HL-60 (cell line): ENCODE measurements at regions not wholly inside any gene's neighbourhood (a gene's known extent, or its start where the extent isn't known, plus 50 kb on each side); places are given as distances from the start of the nearest gene placed in this dataset.
"Not testable (repeated sequence)": the region's sequence is repeated elsewhere in the genome, so short reads cannot be mapped to it uniquely, and the experiment has no call there.

Source experiments
- DNase-seq, 2 experiments: peaks; one replicate each; pipeline ENCODE4 v3.0.0-alpha.2; 2010 to 2020; ENCODE audit warnings: low read depth in 1 of 2, low spot score in 1 of 2
- H3K27ac ChIP-seq: fragments of 250-450 bp; sonication (Bioruptor Pico); replicated peaks from 2 replicates; pipeline ENCODE4 v1.5.1; 2020; ENCODE audit warnings: mild to moderate bottlenecking, moderate library complexity
- H3K27me3 ChIP-seq: fragments of 250-450 bp; sonication (Bioruptor Pico); 2 replicates; pipeline ENCODE4 v1.5.1; 2021; ENCODE audit warnings: mild to moderate bottlenecking, moderate library complexity; ENCODE audit not compliant: insufficient read depth, poor library complexity, severe bottlenecking
- H3K4me3 ChIP-seq: replicated peaks from 2 replicates; pipeline ENCODE4 v1.5.1; 2011; ENCODE audit warnings: mild to moderate bottlenecking, control low read depth, low read length; ENCODE audit not compliant: insufficient read depth
- CTCF ChIP-seq: IDR thresholded peaks from one replicate; pipeline ENCODE4 v1.5.1; 2011; ENCODE audit warnings: low read length, control low read depth, inconsistent platforms; ENCODE audit not compliant: insufficient read depth
- GABPA ChIP-seq: IDR thresholded peaks from 2 replicates; pipeline ENCODE4 v1.6.1; 2012; ENCODE audit warnings: low read depth
- POLR2AphosphoS5 ChIP-seq: IDR thresholded peaks from 2 replicates; pipeline ENCODE4 v1.6.1; 2012; ENCODE audit warnings: low read depth
- REST ChIP-seq: IDR thresholded peaks from 2 replicates; pipeline ENCODE4 v1.6.1; 2012; ENCODE audit warnings: low read depth; ENCODE audit not compliant: insufficient replicate concordance
- SPI1 ChIP-seq: IDR thresholded peaks from 2 replicates; pipeline ENCODE4 v1.6.1; 2012; ENCODE audit warnings: low read depth, mild to moderate bottlenecking, borderline replicate concordance

- Histone ChIP-seq H3K27me3 (no peaks in the 10 kb centered on the region), H3K4me3 (no peak overlapping the region), H3K27ac (no peak overlapping the region)
- TF ChIP-seq REST (no peak), CTCF (no peak), GABPA (no peak), POLR2AphosphoS5 (no peak), SPI1 (no peak)
- no peak for DNase-seq
Measured at GRCh38 chr4:129264008-129264657, 168.2 kb downstream of the C4orf33 start.

- no peak for DNase-seq
- Histone ChIP-seq H3K27me3 (no peaks in the 10 kb centered on the region), H3K27ac (no peak overlapping the region), H3K4me3 (no peak overlapping the region)
- TF ChIP-seq CTCF, result no peak
Measured at GRCh38 chr4:129278868-129279267, 182.9 kb downstream of the C4orf33 start.

DNA sequence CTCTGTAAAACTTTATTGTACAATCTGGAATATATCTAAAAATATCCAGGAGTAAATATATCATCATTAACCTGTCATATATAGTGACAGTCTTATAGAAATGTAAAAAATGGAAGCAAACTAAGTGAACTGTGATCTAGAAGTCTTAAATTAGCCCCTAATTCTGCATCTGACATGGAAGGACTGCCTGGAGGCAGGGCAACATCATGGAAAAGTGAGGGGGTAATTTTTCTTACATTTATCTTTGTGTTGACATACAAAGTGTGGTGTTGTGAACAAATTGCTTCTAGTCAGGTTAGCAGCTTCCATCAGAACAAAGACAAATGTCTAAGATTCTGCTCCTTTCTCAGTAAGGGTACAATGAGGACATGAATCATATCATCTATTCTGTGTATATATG is 186.3 kb downstream of the C4orf33 start:
- Histone ChIP-seq H3K27me3 (no peaks in the 10 kb centered on the region), H3K4me3 (no peak overlapping the region), H3K27ac (no peak overlapping the region)
- TF ChIP-seq POLR2AphosphoS5 (no peak), GABPA (no peak)
- no peak for DNase-seq

GRCh38 chr4:129292194-129292593 is 196.2 kb downstream of the C4orf33 start:
- not testable (repeated sequence) for H3K27ac ChIP-seq, DNase-seq, H3K4me3 ChIP-seq, H3K27me3 ChIP-seq

- TF ChIP-seq REST, result no peak
- no peak for TF ChIP-seq SPI1
- TF ChIP-seq CTCF, result no peak
- TF ChIP-seq POLR2AphosphoS5, result no peak
- no peak for TF ChIP-seq GABPA
Measured at GRCh38 chr4:129314781-129315180, 218.8 kb downstream of the C4orf33 start.

More at GRCh38 chr4:129314781-129315180, 218.8 kb downstream of the C4orf33 start:
- H3K4me3 ChIP-seq, result no peak overlapping the region
- no peaks in the 10 kb centered on the region for H3K27me3 ChIP-seq
- DNase-seq, result no peak
- no peak overlapping the region for H3K27ac ChIP-seq
